Stomach smooth muscle (tissue), 2 donors: ENCODE measurements at regions not wholly inside any gene's neighbourhood (a gene's known extent, or its start where the extent isn't known, plus 50 kb on each side); places are given as distances from the start of the nearest gene placed in this dataset.

Source experiments
- H3K27ac ChIP-seq: one replicate; pipeline ENCODE4 v1.7.0; 2013; ENCODE audit warnings: mild to moderate bottlenecking, low read length, inconsistent platforms
- H3K27me3 ChIP-seq, 2 donors: one replicate each; pipeline ENCODE4 v1.7.0; 2013; ENCODE audit warnings: low read length in 2 of 2; ENCODE audit not compliant: insufficient read depth in 2 of 2, control insufficient read depth in 1 of 2
- H3K36me3 ChIP-seq, 2 donors: one replicate each; pipeline ENCODE4 v1.7.0; 2013; ENCODE audit warnings: low read length in 2 of 2; ENCODE audit not compliant: control insufficient read depth in 2 of 2, insufficient read depth in 2 of 2
- H3K4me1 ChIP-seq: one replicate; pipeline ENCODE4 v1.7.0; 2013; ENCODE audit warnings: low read length; ENCODE audit not compliant: control insufficient read depth, insufficient read depth
- H3K4me3 ChIP-seq, 2 donors: one replicate each; pipeline ENCODE4 v1.7.0; 2013; ENCODE audit warnings: low read length in 2 of 2
- H3K9ac ChIP-seq, 2 donors: one replicate each; pipeline ENCODE4 v1.7.0; 2013; ENCODE audit warnings: low read length in 2 of 2, mild to moderate bottlenecking in 1 of 2
- H3K9me3 ChIP-seq, 2 donors: one replicate each; pipeline ENCODE4 v1.7.0; 2013; ENCODE audit warnings: low read length in 2 of 2; ENCODE audit not compliant: control insufficient read depth in 2 of 2
- donor health status: healthy.
- donor health status: Pancreatic carcinoma.

GRCh38 chr6:23316131-23316530 lies 746.8 kb downstream of the HDGFL1 start:
- Histone ChIP-seq H3K4me3 (no peak overlapping the region), H3K27me3 (no peaks in the 10 kb centered on the region), H3K9me3 (no peaks in the 10 kb centered on the region), H3K4me1 (no peaks in the 10 kb centered on the region), H3K36me3 (no peaks in the 10 kb centered on the region), H3K9ac (no peak overlapping the region), H3K27ac (no peak overlapping the region)

- no peaks in the 10 kb centered on the region for H3K27me3 ChIP-seq
- H3K4me1 ChIP-seq = no peaks in the 10 kb centered on the region
- no peak overlapping the region for H3K9ac ChIP-seq
- H3K27ac ChIP-seq = no peak overlapping the region
- no peaks in the 10 kb centered on the region for H3K36me3 ChIP-seq
- no peak overlapping the region for H3K4me3 ChIP-seq
- H3K9me3 ChIP-seq = no peaks in the 10 kb centered on the region
Observed at GRCh38 chr6:23316931-23317330, 747.6 kb downstream of the HDGFL1 start.

GRCh38 chr6:23319582-23319981 lies 750.2 kb downstream of the HDGFL1 start:
- no peaks in the 10 kb centered on the region for H3K9me3 ChIP-seq
- H3K36me3 ChIP-seq = no peaks in the 10 kb centered on the region
- no peak overlapping the region for H3K4me3 ChIP-seq
- H3K9ac ChIP-seq = no peak overlapping the region
- no peak overlapping the region for H3K27ac ChIP-seq
- no peaks in the 10 kb centered on the region for H3K4me1 ChIP-seq
- no peaks in the 10 kb centered on the region for H3K27me3 ChIP-seq

GRCh38 chr6:23320471-23321015 lies 751.2 kb downstream of the HDGFL1 start:
- Histone ChIP-seq H3K36me3 (no peaks in the 10 kb centered on the region), H3K27ac (no peak overlapping the region), H3K9ac (no peak overlapping the region), H3K4me3 (no peak overlapping the region), H3K27me3 (no peaks in the 10 kb centered on the region), H3K9me3 (no peaks in the 10 kb centered on the region), H3K4me1 (no peaks in the 10 kb centered on the region)

GRCh38 chr6:23323897-23324296 lies 754.5 kb downstream of the HDGFL1 start:
- Histone ChIP-seq H3K27ac (no peak overlapping the region), H3K36me3 (no peaks in the 10 kb centered on the region), H3K4me1 (no peaks in the 10 kb centered on the region), H3K9ac (no peak overlapping the region), H3K27me3 (no peaks in the 10 kb centered on the region), H3K4me3 (no peak overlapping the region), H3K9me3 (no peaks in the 10 kb centered on the region)

GRCh38 chr6:23325065-23325464 lies 755.7 kb downstream of the HDGFL1 start:
- no peaks in the 10 kb centered on the region for H3K9me3 ChIP-seq
- no peak overlapping the region for H3K27ac ChIP-seq
- H3K4me1 ChIP-seq = no peaks in the 10 kb centered on the region

GRCh38 chr6:23327621-23328020 lies 758.3 kb downstream of the HDGFL1 start:
- Histone ChIP-seq H3K27me3 (no peaks in the 10 kb centered on the region), H3K4me1 (no peaks in the 10 kb centered on the region), H3K9me3 (no peaks in the 10 kb centered on the region), H3K9ac (no peak overlapping the region), H3K27ac (no peak overlapping the region), H3K36me3 (no peaks in the 10 kb centered on the region), H3K4me3 (no peak overlapping the region)

More at GRCh38 chr6:23325065-23325464, 755.7 kb downstream of the HDGFL1 start:
- H3K9ac ChIP-seq = no peak overlapping the region
- H3K4me3 ChIP-seq = no peak overlapping the region
- H3K36me3 ChIP-seq = no peaks in the 10 kb centered on the region
- no peaks in the 10 kb centered on the region for H3K27me3 ChIP-seq

- Histone ChIP-seq H3K27ac (no peak overlapping the region), H3K9ac (no peak overlapping the region), H3K4me1 (no peaks in the 10 kb centered on the region), H3K4me3 (no peak overlapping the region), H3K36me3 (no peaks in the 10 kb centered on the region), H3K9me3 (peaks cover 0 to 3% of the 10 kb centered on the region in 2 donors), H3K27me3 (no peaks in the 10 kb centered on the region)
Observed at GRCh38 chr6:23329086-23329485, 759.7 kb downstream of the HDGFL1 start.

GRCh38 chr6:23330632-23331031 lies 761.3 kb downstream of the HDGFL1 start:
- peaks cover 0 to 3% of the 10 kb centered on the region in 2 donors for H3K9me3 ChIP-seq
- no peak overlapping the region for H3K9ac ChIP-seq
- H3K4me1 ChIP-seq = no peaks in the 10 kb centered on the region
- H3K27ac ChIP-seq = no peak overlapping the region
- no peaks in the 10 kb centered on the region for H3K27me3 ChIP-seq
- no peaks in the 10 kb centered on the region for H3K36me3 ChIP-seq
- no peak overlapping the region for H3K4me3 ChIP-seq

- H3K27ac ChIP-seq = no peak overlapping the region
Observed at GRCh38 chr6:23334360-23334759, 765.0 kb downstream of the HDGFL1 start.

GRCh38 chr6:23335894-23336293 lies 766.5 kb downstream of the HDGFL1 start:
- Histone ChIP-seq H3K9me3 (peaks cover 0 to 3% of the 10 kb centered on the region in 2 donors), H3K4me3 (no peak overlapping the region), H3K27me3 (no peaks in the 10 kb centered on the region), H3K36me3 (no peaks in the 10 kb centered on the region), H3K4me1 (no peaks in the 10 kb centered on the region), H3K9ac (no peak overlapping the region), H3K27ac (no peak overlapping the region)

More at GRCh38 chr6:23334360-23334759, 765.0 kb downstream of the HDGFL1 start:
- Histone ChIP-seq H3K36me3 (no peaks in the 10 kb centered on the region), H3K4me1 (no peaks in the 10 kb centered on the region), H3K4me3 (no peak overlapping the region), H3K9ac (no peak overlapping the region), H3K9me3 (peaks cover 0 to 3% of the 10 kb centered on the region in 2 donors), H3K27me3 (no peaks in the 10 kb centered on the region)
